Activated naive CD8-positive, alpha-beta T cell treated with anti-CD3 and anti-CD28 coated beads, Interleukin-2, amount 50 U/mL, for 16 hours (primary cell): ENCODE measurements at regions not wholly inside any gene's neighbourhood (a gene's known extent, or its start where the extent isn't known, plus 50 kb on each side); places are given as distances from the start of the nearest gene placed in this dataset.

Source experiments
- DNase-seq: peaks from one replicate; pipeline ENCODE4 v3.0.0-alpha.2; 2020; ENCODE audit warnings: low read depth, low spot score

DNA sequence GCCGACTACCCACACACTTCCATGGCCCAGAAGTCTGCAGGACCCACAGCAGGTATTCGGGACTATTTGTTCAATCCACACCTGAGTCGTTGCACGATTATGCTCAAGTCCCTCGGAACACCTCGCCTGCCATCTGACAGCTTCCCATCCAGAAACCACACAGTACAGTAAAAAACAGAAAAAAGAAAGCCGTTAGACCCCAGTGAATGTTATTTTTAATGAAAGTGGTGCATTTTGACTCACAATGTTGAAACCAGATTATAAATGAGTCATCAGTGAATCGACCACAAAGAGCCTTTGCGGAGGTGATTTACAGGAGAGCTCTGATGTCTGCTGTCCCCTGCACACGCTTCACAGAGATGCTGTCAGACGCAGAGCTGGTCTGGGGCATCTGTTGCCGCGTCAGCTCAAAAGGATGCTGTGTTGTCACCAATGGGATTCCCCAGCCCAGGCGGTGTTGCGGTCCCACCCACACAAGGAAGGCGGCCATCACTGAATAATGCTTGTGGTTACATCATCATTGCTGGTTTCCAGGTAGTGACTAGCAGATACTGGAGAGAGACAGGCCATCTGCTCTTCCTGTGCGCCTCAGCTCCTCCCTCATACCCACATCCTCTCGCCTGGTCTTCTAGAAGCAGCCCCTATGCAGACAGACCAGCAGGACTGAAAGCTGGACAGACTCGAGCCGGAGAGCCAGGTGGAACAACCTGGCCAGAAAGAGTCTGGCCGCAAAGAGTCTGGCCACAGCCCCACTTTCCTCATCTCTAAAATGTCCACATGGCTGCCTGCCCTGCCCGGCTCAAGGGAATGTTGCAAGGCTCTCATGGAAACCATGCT, 116.8 kb downstream of the TOMM20 start:
- DNase-seq, result peak; percentile 89

DNA sequence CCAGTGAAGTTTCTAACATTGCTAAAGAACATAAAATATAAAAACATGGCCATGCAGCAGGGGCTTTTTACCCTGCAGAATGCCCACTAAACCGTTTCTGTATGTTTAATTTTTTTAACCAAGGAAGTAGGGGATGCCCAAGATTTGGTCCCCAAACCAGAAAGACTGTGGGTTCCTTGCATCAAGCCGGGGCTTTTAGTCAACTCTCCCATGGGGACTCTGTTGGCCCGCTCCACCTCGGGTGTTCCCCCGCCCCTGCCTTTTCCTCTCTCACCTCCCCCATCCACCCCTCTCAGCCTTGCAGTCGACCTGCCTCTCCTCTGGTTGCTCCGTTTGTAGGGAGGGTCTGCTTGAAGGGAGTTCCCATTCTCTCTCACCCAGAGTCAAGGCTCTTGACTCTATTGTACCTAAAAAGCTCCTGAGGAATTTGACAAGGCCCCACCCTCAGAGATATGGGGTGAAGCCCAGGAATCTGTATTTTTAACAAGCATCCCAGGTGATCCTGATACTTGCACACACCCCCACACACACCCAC, 117.5 kb downstream of the TOMM20 start:
- DNase-seq, result peak; percentile 32

DNA sequence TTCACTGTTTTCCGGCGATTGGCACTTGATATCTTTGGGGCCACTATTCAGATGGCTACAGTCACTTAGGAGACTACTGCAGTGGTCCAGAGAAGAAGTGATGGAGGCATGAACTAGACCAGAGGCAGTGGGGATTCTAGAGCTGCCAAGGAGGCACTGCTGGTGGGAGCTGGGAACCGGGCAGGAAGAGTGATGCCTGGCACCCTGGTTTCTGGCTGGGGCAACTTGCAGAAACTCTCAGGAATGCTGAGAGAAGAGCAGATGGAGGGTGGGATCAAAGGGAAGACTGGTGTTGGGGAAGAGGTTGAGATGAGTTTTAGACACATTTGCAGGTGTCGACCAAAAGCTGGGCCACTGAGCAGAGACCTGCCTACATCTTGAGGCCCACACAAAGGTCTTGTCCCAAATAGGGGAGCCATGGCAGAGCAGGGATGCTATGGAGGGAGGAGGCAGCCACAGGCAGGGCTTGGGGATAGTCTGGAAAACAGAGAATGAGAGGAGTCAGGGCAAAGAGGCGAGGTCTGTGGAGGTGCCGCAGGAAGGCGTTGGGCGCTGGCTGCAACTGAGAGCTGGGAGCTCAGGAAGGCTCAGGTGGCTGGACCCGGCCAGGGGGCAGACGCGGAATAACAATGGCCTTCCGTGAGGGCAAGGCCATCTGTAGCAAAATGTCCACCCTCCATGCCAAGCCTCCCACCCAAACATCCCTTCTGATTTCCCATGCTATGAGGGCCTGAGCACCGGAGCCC, 118.9 kb downstream of the TOMM20 start:
- no peak for DNase-seq

DNA sequence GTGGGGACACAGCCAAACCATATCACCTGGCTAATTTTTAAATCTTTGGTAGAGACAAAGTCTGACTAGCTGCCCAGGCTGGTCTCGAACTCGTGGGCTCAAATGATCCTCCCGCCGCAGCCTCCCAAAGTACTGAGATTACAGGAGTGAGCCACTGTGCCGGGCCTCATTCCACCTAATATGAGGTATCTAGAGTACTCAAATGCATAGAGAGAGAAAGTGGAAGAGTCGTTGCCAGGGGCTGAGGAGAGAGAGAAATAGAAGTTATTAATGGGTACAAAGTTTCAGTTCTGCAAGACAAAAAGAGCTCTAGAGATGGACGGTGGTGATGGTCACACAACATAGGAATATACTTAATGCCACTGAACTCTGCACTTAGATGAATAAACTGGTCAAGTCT, 119.6 kb downstream of the TOMM20 start:
- DNase-seq, result no peak

DNA sequence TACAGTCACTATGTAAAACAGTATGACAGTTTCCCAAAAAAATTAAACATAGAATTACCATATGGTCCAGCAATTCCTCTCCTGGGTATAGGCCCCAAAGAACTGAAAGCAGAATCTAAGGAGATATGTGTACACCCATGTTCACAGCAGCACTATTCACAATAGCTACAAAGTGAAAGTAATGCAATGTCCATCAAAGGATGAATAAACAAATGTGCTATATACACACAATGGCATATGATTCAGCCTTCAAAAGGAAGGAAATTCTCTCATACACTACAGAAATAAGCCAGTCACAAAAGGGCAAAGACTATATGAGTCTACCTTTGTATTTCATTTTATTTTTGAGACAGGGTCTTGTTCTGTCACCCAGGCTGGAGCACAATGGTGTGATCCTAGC, 120.4 kb downstream of the TOMM20 start:
- DNase-seq, result no peak

GRCh38 chr1:235006816-235007215, 121.8 kb downstream of the TOMM20 start:
- no peak for DNase-seq

DNA sequence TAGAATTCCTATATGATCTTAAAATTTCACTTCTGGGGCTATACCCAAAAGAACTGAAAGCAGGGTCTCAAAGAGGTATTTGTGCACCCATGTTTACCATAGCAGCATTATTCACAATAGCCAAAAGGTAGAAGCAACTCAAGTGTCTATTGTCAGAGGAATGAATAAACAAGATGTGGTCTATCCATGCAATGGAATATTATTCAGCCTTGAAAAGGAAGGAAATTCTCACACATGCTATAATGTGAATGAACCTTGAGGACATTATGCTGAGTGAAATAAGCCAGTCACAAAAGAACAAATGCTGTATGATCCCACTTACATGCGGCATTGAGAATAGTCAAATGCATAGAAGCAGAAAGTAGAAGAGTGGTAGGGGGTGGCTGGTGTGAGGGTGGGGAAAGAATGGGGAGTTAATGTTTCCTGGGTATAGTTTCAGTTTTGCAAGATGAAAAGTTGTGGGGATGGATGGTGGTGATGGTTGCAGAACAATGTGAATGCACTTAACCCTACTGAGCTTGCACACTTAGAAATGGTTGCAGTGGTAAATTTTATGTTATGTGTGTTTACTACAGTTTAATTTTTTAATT, 122.4 kb downstream of the TOMM20 start:
- DNase-seq, result peak; percentile 16

- DNase-seq, result no peak
Observed at GRCh38 chr1:235004840-235005391, 123.7 kb downstream of the TOMM20 start.

DNA sequence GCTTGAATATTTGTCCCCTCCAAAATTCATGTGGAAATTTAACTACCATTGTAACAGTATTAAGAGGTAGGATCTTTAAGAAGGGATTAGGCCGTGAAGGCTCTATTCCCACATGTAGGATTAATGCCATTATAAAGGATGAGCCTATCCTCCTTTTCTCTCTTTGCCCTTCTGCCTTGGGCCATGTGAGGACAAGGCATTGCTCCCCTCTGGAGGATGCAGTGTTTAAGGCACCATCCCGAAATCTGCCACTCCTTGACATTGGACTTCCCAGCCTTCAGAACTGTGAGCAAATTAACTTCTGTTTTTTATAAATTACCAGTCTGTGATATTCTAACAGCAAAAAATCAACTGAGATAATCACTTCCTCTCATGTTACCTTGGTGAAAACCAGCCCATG, 124.4 kb downstream of the TOMM20 start:
- DNase-seq, result no peak

DNA sequence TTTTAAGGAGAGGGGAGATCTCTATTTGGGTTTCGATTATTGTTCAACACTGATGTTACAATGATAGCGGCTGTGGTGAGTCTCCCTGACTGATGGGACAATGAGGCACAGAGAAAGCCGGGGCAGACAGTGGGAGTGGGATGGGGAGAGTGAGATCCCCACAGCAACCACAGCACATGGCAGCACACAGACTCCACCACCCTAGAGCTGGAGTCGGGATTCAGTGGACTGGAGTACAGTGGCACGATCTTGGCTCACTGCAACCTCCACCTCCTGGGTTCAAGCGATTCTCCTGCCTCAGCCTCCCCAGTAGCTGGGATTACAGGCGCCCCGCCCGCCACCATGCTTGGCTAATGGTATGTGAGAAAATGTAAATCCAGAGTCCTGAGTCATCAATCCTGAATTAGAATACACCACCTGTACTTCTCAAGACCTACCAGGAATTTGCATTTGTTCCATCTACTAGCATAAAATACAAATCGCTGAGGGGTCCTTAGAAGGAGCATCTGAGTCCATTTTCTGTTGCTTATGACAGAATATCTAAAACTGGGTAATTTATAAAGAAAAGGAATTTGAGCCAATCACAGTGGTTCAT, 125.8 kb downstream of the TOMM20 start:
- no peak for DNase-seq

DNA sequence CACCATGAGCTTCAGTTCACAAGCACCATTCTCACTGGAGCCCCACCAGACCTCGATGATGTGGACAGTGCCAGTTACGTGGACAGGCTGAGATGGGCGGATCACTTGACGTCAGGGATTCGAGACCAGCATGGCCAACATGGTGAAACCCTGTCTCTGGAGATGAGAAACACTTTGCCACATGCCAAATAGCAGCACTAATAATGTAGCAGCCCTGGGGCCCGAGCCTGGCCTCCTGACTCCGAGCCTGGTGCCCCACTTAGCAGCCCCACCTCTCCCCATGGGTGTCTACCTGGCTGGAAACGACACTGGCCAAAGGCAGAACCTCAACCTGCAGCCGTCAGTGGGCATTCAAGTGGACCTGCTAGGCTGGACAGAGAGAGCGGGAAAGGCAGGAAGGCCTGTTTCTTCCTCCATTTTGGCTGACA, 129.1 kb downstream of the TOMM20 start:
- DNase-seq, result no peak

DNA sequence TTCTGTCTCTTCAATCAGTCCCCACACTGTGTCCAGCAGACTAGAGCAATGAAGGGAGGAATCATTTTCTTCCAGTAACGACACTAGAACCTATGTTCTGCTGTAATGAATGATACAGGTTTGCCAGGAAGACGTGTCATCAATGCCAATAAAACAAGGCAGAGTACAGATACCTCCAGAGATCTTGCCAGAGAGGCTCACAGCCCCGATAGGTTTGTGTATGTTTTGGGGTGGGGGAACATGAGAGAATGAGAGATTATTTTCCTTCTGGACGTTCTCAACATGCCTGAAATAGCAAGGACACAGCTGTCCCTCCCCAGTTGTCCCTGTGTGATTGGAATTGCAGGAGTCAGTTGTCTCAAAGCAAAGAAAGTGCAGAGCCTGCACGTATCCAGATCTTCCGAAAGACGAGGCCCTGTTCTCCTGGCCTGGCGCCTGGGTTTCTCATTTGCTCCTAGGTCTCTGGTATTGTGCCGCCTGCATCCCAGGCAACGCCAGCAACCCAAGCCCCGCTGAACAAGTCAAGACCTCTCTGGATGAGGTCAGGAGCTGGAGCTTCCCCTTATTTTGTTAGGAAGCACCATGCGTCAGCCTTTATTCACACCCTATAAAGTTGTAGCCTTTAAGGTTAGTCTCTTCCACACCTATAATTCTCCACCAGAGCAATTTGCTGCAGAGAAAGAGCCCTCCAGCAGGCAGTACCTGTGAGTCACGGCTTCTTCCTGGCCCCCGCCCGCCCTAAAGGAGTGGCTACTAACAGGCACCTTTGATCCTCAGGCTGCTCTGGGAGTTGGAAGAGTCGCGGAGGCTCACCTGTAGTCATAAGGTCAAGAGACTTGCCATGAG, 130.5 kb downstream of the TOMM20 start:
- no peak for DNase-seq

GRCh38 chr1:234997201-234997895, 131.3 kb downstream of the TOMM20 start:
- no peak for DNase-seq

GRCh38 chr1:234996245-234996757, 132.3 kb downstream of the TOMM20 start:
- DNase-seq, result no peak

DNA sequence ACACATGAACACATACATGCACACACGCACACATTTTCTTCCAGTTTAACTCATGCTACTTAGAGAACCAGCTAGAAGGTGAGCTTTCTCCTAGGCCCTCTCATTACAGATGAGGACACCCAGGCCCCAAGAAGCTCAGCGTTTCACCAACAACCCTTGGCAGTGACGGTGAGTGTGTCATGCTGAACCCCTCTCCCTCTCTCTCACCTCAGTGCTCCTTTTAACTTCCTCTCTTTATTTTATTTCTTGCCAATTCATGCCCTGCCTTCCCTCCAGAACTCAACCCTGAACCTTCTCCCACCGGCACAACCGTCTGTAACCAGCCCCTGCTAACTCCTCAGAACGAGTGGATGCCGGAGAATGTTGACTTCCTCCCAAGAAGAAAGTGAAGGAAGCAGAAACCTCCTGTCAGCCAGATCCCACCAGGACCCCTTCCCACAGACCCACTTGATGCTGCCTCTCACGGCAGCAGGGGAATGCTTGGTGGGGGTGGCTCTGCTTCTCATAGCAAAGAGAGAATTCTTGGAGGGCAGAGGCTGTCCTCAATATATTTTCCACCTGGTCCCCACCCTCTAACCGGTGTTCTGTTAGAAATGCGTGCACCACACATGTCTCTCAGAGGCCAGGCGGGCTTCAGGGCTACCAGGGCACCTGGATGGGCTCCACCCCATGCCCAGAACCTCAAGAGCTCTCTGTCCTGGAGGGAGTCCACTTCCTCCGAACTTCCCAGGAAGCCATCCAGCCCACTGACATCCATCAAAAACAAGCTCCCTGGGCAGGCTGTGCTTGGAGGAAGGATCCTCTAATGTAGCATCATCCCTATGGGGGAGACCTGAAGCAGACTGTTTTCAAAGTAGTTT, 134.0 kb downstream of the TOMM20 start:
- DNase-seq, result no peak

DNA sequence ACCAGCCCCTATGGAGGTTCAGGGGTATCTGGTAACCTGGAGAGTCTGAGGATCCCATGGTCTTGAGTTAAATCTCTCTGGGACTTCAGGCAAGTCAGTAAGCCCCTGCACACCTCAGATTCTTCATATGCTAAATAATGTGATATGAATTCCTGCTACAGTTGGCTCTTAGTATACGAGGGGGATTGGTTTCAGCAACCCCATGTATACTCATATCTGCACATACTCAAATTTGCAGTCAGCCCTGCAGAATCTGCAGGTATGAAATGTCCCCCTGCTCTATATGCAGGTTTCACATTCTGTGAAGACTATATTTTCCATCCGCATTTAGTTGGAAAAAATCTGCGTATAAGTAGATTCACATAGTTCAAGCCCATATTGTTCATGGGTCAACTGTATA, 136.6 kb downstream of the TOMM20 start:
- DNase-seq, result no peak

GRCh38 chr1:234990874-234991801, 137.5 kb downstream of the TOMM20 start:
- no peak for DNase-seq

- DNase-seq, result no peak
Observed at GRCh38 chr1:234990328-234990675, 138.3 kb downstream of the TOMM20 start.
